Fibroblast of peridontal ligament (primary cell): ENCODE measurements at regions not wholly inside any gene's neighbourhood (a gene's known extent, or its start where the extent isn't known, plus 50 kb on each side); places are given as distances from the start of the nearest gene placed in this dataset.

Source experiments
- DNase-seq: peaks from one replicate; pipeline ENCODE4 v3.0.0-alpha.2; 2010; ENCODE audit errors: extremely low read depth

GRCh38 chr2:96438589-96438988 is 66.6 kb downstream of the NEURL3 start:
- DNase-seq, result no peak

GRCh38 chr2:96437512-96437911 is 67.6 kb downstream of the NEURL3 start:
- no peak for DNase-seq

GRCh38 chr2:96436961-96437360 is 68.2 kb downstream of the NEURL3 start:
- no peak for DNase-seq

GRCh38 chr2:96436416-96436815 is 68.7 kb downstream of the NEURL3 start:
- no peak for DNase-seq

- DNase-seq, result no peak
Observed at GRCh38 chr2:96431319-96431718, 73.8 kb downstream of the NEURL3 start.

- DNase-seq, result no peak
Observed at GRCh38 chr2:96430394-96430988, 74.7 kb downstream of the NEURL3 start.

GRCh38 chr2:96427917-96428316 is 77.2 kb downstream of the NEURL3 start:
- DNase-seq, result peak; percentile 30

GRCh38 chr2:96427169-96427568 is 78.0 kb downstream of the NEURL3 start:
- DNase-seq, result no peak

- DNase-seq, result peak; percentile 59
Observed at GRCh38 chr2:96423828-96424227, 81.3 kb downstream of the NEURL3 start.
